Ovary (tissue), 3 donors: ENCODE measurements at regions not wholly inside any gene's neighbourhood (a gene's known extent, or its start where the extent isn't known, plus 50 kb on each side); places are given as distances from the start of the nearest gene placed in this dataset.

ENCODE experiments used
- CTCF ChIP-seq, 3 donors: fragments of 450-650 bp in 2 of 3; fragments of 200-600 bp in 1 of 3; IDR thresholded peaks; one replicate each; pipeline versions ENCODE4 v1.5.1 to v1.8.0; 2016 to 2022; ENCODE audit warnings: antibody characterized with exemption in 3 of 3, mild to moderate bottlenecking in 1 of 3
- EP300 ChIP-seq: sonication (generic); formaldehyde crosslinking; IDR thresholded peaks from one replicate; pipeline ENCODE4 v1.6.1; 2017; ENCODE audit warnings: antibody characterized with exemption
- POLR2A ChIP-seq: fragments of 450-650 bp; IDR thresholded peaks from one replicate; pipeline ENCODE4 v1.6.1; 2017; ENCODE audit warnings: antibody characterized with exemption, mild to moderate bottlenecking, moderate library complexity
- donor health status: DM: no; HTN: no; CAD: no.

GRCh38 chrX:114165537-114165936 is 418.3 kb upstream of the HTR2C start:
- TF ChIP-seq CTCF (IDR thresholded peaks at IDR 0.05) (no peak), EP300 (no peak), POLR2A (no peak)
